H1 (cell line): ENCODE measurements at regions not wholly inside any gene's neighbourhood (a gene's known extent, or its start where the extent isn't known, plus 50 kb on each side); places are given as distances from the start of the nearest gene placed in this dataset.

ENCODE experiments used
- BRCA1 ChIP-seq: IDR thresholded peaks from 2 replicates; pipeline ENCODE4 v1.6.1; 2012; ENCODE audit warnings: low read depth, low read length, improper control_type of control experiment
- CEBPB ChIP-seq: IDR thresholded peaks from 2 replicates; pipeline ENCODE4 v1.6.1; 2012; ENCODE audit warnings: low read depth, low read length
- CHD2 ChIP-seq: IDR thresholded peaks from 2 replicates; pipeline ENCODE4 v1.6.1; 2012; ENCODE audit warnings: low read length, improper control_type of control experiment
- CREB1 ChIP-seq: IDR thresholded peaks from 2 replicates; pipeline ENCODE4 v1.6.1; 2012; ENCODE audit warnings: inconsistent platforms
- CTCF ChIP-seq, 3 experiments: IDR thresholded peaks; 1 replicate in 2 of 3; 2 replicates in 1 of 3; pipeline versions ENCODE4 v1.5.1 to v1.6.1; 2011; ENCODE audit warnings: low read length in 3 of 3, mild to moderate bottlenecking in 3 of 3, inconsistent platforms in 2 of 3, low read depth in 1 of 3, moderate library complexity in 1 of 3; ENCODE audit not compliant: insufficient read depth in 1 of 3; ENCODE audit errors: control extremely low read depth in 1 of 3
- FOSL1 ChIP-seq: IDR thresholded peaks from 2 replicates; pipeline ENCODE4 v1.6.1; 2011; ENCODE audit warnings: mild to moderate bottlenecking, low read depth, low read length, moderate library complexity; ENCODE audit not compliant: insufficient read depth
- KDM1A ChIP-seq: fragments of 200-600, 300-600 bp; sonication (generic); IDR thresholded peaks from 2 replicates; pipeline ENCODE4 v1.7.1; 2016; ENCODE audit warnings: mild to moderate bottlenecking, low read length, borderline replicate concordance
- KDM5A ChIP-seq: fragments of 200-600 bp; IDR thresholded peaks from 2 replicates; pipeline ENCODE4 v1.7.1; 2012; ENCODE audit warnings: mild to moderate bottlenecking, low read length, inconsistent platforms, mixed read lengths
- POLR2A ChIP-seq, 2 experiments: IDR thresholded peaks; 1 replicate in 1 of 2; 2 replicates in 1 of 2; pipeline ENCODE4 v1.6.1; 2011; ENCODE audit warnings: low read depth in 2 of 2, low read length in 2 of 2, mild to moderate bottlenecking in 2 of 2; ENCODE audit errors: control extremely low read depth in 1 of 2
- SIRT6 ChIP-seq: IDR thresholded peaks from one replicate; pipeline ENCODE4 v1.7.1; 2012; ENCODE audit warnings: low read length, inconsistent platforms
- SRF ChIP-seq: IDR thresholded peaks from 2 replicates; pipeline ENCODE4 v1.6.1; 2011; ENCODE audit warnings: mild to moderate bottlenecking, low read depth, low read length, moderate library complexity
- YY1 ChIP-seq: IDR thresholded peaks from 2 replicates; pipeline ENCODE4 v1.6.1; 2011; ENCODE audit warnings: low read depth, mild to moderate bottlenecking, low read length
- ZNF274 ChIP-seq: IDR thresholded peaks from 2 replicates; pipeline ENCODE4 v1.7.0; 2012; ENCODE audit warnings: low read length, borderline replicate concordance; ENCODE audit errors: extremely low read depth
- TF ChIP-seq, protein P1 (sequence below): IDR thresholded peaks from 2 replicates; pipeline ENCODE4 v1.6.1; 2012; ENCODE audit warnings: low read length, inconsistent platforms

DNA sequence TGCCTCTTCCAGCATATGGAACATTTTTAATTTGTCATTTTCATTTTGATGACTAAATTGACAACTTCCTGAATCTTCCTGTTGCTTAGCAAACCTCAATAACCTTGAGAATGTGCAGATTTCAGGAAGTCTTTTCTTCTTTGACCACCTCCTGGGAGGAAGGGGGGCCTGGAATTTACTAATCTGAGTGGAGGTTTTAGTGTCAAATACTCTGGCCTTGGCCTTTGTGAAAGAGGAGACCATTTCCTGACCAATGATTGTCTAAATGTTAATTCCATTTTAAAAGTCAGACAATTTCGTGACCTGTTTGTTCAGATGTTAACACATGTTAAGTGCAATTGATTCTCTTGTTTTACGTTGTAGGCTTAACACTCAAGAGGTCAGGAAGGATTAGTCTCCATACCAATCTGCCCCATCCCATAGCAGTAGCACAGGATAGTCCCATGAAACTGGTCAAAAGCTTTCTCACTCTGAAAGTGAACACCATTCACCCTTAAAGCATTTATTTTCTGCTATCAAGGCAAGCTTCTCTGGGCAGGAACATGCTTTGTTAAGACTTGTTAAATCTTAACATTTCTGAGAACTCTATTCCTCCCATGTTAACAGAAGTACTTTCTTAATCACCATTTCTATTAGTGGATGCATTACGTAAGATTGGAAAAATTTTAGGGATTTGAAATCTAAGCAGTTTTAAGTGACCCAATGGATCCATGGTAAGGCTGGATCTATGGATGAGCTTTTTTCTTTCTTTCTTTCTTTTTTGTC, 219.6 kb downstream of the RND3 start:
- TF ChIP-seq CTCF (IDR thresholded peaks at IDR 0.05; ENCODE audit: control extremely low read depth in 1 of 3, insufficient read depth in 1 of 3, low read depth in 1 of 3, low read length in 3 of 3) = no peak
- TF ChIP-seq YY1 = no peak
- no peak for TF ChIP-seq KDM5A
- TF ChIP-seq CREB1 = no peak
- TF ChIP-seq, protein P1, sequence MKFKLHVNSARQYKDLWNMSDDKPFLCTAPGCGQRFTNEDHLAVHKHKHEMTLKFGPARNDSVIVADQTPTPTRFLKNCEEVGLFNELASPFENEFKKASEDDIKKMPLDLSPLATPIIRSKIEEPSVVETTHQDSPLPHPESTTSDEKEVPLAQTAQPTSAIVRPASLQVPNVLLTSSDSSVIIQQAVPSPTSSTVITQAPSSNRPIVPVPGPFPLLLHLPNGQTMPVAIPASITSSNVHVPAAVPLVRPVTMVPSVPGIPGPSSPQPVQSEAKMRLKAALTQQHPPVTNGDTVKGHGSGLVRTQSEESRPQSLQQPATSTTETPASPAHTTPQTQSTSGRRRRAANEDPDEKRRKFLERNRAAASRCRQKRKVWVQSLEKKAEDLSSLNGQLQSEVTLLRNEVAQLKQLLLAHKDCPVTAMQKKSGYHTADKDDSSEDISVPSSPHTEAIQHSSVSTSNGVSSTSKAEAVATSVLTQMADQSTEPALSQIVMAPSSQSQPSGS = no peak
- no peak for TF ChIP-seq FOSL1
- no peak for TF ChIP-seq KDM1A
- TF ChIP-seq POLR2A (IDR thresholded peaks at IDR 0.05; ENCODE audit: control extremely low read depth in 1 of 2, low read depth in 2 of 2, low read length in 2 of 2) = no peak
- TF ChIP-seq BRCA1 = no peak
- TF ChIP-seq SIRT6 = no peak
- no peak for TF ChIP-seq ZNF274
- no peak for TF ChIP-seq CEBPB
- TF ChIP-seq CHD2 = no peak
- no peak for TF ChIP-seq SRF
